Left ventricle myocardium inferior (tissue), 1 donor: ENCODE measurements at regions not wholly inside any gene's neighbourhood (a gene's known extent, or its start where the extent isn't known, plus 50 kb on each side); places are given as distances from the start of the nearest gene placed in this dataset.
A peak's percentile ranks its signal among the peaks of the same experiment; 100 is the strongest.

Experiments
- DNase-seq: peaks from one replicate; pipeline ENCODE4 v3.0.0-alpha.2; 2020
- H3K27ac ChIP-seq: fragments of 200-600 bp; replicated peaks from 2 replicates; pipeline ENCODE4 v1.8.0; 2021
- H3K27me3 ChIP-seq: fragments of 200-600 bp; 2 replicates; pipeline ENCODE4 v1.8.0; 2021; ENCODE audit warnings: low read depth
- H3K36me3 ChIP-seq: fragments of 200-600 bp; 2 replicates; pipeline ENCODE4 v1.8.0; 2021
- H3K4me1 ChIP-seq: fragments of 200-600 bp; 2 replicates; pipeline ENCODE4 v1.8.0; 2021
- H3K4me3 ChIP-seq: fragments of 200-600 bp; 2 replicates; pipeline ENCODE4 v1.8.0; 2021; ENCODE audit warnings: mild to moderate bottlenecking, moderate library complexity
- H3K9me3 ChIP-seq: fragments of 200-600 bp; replicated peaks from 2 replicates; pipeline ENCODE4 v1.8.0; 2021
- intact Hi-C: fragments of 100-400 bp; cut with micrococcal nuclease; formaldehyde crosslinking; loops from one replicate; pipeline ENCODE4 v1.11.0; 2022
- TF ChIP-seq, protein P1 (sequence below): fragments of 200-600 bp; IDR thresholded peaks from 2 replicates; pipeline ENCODE4 v1.8.0; 2021; ENCODE audit warnings: antibody characterized with exemption, mild to moderate bottlenecking, borderline replicate concordance
- donor health status: DM: no; HTN: yes; CAD: no; lungs with severe emphysema.

DNA sequence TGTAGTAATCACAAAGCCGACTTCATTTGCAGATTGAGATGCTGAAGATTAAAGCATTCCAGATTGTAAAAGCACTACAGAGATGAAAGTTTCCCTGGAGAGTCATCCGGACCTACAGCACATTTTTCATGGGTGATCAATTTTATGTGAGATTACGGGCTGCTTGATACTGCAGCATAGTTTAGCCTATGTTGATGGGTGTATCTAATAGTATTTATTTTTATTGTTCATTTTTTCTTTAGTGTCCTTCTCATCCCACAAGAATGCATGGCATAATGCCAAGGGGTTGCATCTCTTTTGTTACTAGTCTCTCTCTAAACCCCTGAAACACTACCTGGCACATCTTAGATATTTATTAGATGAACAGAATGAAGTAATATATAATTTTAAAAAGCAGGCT lies 240.4 kb downstream of the MBD2 start:
- Histone ChIP-seq H3K9me3 (peaks cover 6% of the 10 kb centered on the region), H3K27me3 (no peaks in the 10 kb centered on the region), H3K4me3 (no peak overlapping the region), H3K36me3 (no peaks in the 10 kb centered on the region), H3K27ac (no peak overlapping the region), H3K4me1 (no peaks in the 10 kb centered on the region)
- intact Hi-C loops: no loop called here
- DNase-seq: no peak
- TF ChIP-seq, protein P1, sequence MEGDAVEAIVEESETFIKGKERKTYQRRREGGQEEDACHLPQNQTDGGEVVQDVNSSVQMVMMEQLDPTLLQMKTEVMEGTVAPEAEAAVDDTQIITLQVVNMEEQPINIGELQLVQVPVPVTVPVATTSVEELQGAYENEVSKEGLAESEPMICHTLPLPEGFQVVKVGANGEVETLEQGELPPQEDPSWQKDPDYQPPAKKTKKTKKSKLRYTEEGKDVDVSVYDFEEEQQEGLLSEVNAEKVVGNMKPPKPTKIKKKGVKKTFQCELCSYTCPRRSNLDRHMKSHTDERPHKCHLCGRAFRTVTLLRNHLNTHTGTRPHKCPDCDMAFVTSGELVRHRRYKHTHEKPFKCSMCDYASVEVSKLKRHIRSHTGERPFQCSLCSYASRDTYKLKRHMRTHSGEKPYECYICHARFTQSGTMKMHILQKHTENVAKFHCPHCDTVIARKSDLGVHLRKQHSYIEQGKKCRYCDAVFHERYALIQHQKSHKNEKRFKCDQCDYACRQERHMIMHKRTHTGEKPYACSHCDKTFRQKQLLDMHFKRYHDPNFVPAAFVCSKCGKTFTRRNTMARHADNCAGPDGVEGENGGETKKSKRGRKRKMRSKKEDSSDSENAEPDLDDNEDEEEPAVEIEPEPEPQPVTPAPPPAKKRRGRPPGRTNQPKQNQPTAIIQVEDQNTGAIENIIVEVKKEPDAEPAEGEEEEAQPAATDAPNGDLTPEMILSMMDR: no peak

DNA sequence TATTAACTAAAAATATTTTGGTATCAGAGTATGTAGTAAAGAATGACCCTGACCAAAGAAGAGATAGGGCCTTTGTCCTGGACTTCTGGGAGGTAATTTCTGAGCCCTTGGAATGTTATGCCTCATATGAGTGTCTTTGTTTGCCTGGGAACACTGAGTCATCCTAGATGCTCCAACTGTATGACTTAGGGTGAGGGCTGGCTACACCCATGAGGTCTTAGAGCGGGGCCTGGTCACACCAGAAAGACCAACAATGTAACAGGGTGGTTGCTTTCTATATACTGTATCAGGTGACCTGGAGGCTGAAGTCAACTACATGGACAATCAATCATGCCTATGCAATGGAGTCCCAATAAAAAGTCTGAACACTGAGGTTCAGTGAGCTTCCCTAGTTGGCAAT lies 253.1 kb downstream of the MBD2 start:
- Histone ChIP-seq H3K9me3 (peaks cover 42% of the 10 kb centered on the region), H3K36me3 (no peaks in the 10 kb centered on the region), H3K4me3 (no peak overlapping the region), H3K27me3 (no peaks in the 10 kb centered on the region), H3K4me1 (no peaks in the 10 kb centered on the region), H3K27ac (no peak overlapping the region)
- TF ChIP-seq, protein P1: no peak
- intact Hi-C loops: no loop called here
- no peak for DNase-seq

DNA sequence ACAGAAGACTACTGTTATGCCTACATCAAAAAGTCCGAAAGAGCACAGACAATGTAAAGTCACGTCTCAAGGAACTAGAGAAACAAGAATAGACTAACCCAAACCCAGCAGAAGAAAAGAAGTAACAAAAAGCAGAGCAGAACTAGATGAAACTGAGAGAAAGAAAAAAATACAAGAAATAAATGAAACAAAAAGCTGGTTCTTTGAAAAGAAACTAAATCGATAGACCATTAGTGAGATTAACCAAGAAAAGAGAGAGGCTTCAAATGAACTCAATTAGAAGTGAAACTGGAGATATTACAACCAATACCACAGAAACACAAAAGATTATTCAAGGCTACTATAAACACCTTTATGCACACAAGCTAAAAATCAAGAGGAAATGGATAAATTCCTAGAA lies 271.8 kb downstream of the MBD2 start:
- intact Hi-C loops: no loop called here
- no peak for DNase-seq
- TF ChIP-seq, protein P1: no peak
- no peaks in the 10 kb centered on the region for H3K36me3 ChIP-seq
- H3K4me3 ChIP-seq: no peak overlapping the region
- H3K9me3 ChIP-seq: no peaks in the 10 kb centered on the region
- peaks cover 6% of the 10 kb centered on the region for H3K4me1 ChIP-seq
- H3K27ac ChIP-seq: no peak overlapping the region
- H3K27me3 ChIP-seq: no peaks in the 10 kb centered on the region

DNA sequence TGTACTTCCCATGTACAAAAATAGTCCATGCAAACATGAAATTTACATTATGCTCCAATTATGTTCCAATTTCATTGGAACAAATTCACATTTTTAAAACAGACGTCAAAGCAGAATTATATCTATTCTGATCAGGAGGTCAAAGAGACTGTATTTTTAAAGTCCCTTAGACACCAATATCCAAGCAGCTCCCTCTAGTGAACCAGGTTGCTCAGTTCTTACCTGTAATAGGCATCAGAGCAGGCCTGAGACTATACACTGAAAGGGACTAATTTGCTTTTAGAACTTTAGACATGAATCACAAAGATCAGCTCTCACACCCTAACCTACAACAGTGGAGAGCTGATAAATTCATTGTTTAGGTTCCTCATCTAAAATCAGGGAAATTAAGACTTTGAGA lies 273.9 kb downstream of the MBD2 start:
- TF ChIP-seq, protein P1: peak; percentile 13
- H3K27me3 ChIP-seq: no peaks in the 10 kb centered on the region
- DNase-seq: no peak
- no peaks in the 10 kb centered on the region for H3K36me3 ChIP-seq
- H3K4me1 ChIP-seq: peaks cover 6% of the 10 kb centered on the region
- H3K27ac ChIP-seq: no peak overlapping the region
- intact Hi-C loops: no loop called here
- no peak overlapping the region for H3K4me3 ChIP-seq
- no peaks in the 10 kb centered on the region for H3K9me3 ChIP-seq

DNA sequence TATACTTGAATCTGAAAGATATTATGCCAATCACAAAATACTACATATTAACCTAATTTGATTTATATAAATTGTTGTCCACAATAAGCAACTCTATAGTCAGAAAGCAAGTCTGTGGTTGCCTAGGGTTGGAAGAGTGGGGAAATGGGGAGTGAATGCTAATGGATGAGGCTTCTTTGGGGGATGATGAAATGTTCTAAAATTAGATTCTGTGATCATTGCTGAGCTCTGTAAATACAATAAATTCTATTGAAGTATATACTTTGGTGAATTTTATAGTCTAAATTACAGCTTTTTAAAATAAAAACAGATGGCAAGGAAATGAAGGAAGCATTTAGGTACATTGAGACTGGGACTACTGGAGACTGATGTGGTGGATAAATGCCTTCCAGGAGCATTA lies 275.5 kb downstream of the MBD2 start:
- no peaks in the 10 kb centered on the region for H3K36me3 ChIP-seq
- H3K4me1 ChIP-seq: peaks cover 6% of the 10 kb centered on the region
- intact Hi-C loops: no loop called here
- no peak overlapping the region for H3K4me3 ChIP-seq
- peaks cover 6% of the 10 kb centered on the region for H3K9me3 ChIP-seq
- no peaks in the 10 kb centered on the region for H3K27me3 ChIP-seq
- TF ChIP-seq, protein P1: no peak
- DNase-seq: no peak
- no peak overlapping the region for H3K27ac ChIP-seq
